ENCODE measurements at regions not wholly inside any gene's neighbourhood (a gene's known extent, or its start where the extent isn't known, plus 50 kb on each side); places are given as distances from the start of the nearest gene placed in this dataset.

- TF ChIP-seq CTCF (IDR thresholded peaks at IDR 0.05; ENCODE audit: low read depth, low read length, poor library complexity, severe bottlenecking) (no peak), EZH2phosphoT487 (IDR thresholded peaks at IDR 0.05; ENCODE audit: borderline replicate concordance, low read length) (no peak)
These were observed 1070.3 kb downstream of the STIM2 start for GRCh38 chr4:27930976-27931375.

Measured in DOHH2 (cell line).